ENCODE measurements at regions not wholly inside any gene's neighbourhood (a gene's known extent, or its start where the extent isn't known, plus 50 kb on each side); places are given as distances from the start of the nearest gene placed in this dataset.
A peak's percentile ranks its signal among the peaks of the same experiment; 100 is the strongest.

DNA sequence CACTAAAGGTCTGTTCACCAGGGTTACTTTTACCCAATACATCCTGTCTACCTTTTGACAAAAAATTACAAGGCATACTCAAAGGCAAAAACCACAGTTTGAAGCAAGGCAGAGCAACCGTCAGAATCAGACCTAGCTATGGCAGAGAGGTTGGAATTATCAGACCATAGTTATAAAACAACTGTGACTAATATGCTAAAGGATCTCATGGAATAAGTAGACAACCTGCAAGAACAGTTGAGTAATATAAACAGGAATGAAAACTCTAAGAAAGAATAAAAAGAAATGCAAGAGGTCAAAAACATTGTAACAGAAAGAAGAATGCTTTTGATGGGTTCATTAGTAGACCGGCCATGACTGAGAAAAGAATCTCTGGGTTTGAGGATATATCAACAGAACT, 318.8 kb upstream of the KCNH7 start:
- POLR2A ChIA-PET, result no interaction called here
- TF ChIP-seq, protein P1, sequence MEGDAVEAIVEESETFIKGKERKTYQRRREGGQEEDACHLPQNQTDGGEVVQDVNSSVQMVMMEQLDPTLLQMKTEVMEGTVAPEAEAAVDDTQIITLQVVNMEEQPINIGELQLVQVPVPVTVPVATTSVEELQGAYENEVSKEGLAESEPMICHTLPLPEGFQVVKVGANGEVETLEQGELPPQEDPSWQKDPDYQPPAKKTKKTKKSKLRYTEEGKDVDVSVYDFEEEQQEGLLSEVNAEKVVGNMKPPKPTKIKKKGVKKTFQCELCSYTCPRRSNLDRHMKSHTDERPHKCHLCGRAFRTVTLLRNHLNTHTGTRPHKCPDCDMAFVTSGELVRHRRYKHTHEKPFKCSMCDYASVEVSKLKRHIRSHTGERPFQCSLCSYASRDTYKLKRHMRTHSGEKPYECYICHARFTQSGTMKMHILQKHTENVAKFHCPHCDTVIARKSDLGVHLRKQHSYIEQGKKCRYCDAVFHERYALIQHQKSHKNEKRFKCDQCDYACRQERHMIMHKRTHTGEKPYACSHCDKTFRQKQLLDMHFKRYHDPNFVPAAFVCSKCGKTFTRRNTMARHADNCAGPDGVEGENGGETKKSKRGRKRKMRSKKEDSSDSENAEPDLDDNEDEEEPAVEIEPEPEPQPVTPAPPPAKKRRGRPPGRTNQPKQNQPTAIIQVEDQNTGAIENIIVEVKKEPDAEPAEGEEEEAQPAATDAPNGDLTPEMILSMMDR (IDR thresholded peaks at IDR 0.05; ENCODE audit: insufficient read depth, low read length, missing control alignments), result no peak
- no peak overlapping the region for H3K4me3 ChIP-seq (ENCODE audit: low read depth, low read length)
- CTCF ChIA-PET, result interaction anchor here (1.3 to 10.7 kb wide), 3 partner anchors 12 to 1381 kb away, joined by 3 to 74 read pairs (median 4); no protein-coding TSS in a partner anchor
- peak; percentile 21 for DNase-seq (ENCODE audit: low read depth, low spot score)

DNA sequence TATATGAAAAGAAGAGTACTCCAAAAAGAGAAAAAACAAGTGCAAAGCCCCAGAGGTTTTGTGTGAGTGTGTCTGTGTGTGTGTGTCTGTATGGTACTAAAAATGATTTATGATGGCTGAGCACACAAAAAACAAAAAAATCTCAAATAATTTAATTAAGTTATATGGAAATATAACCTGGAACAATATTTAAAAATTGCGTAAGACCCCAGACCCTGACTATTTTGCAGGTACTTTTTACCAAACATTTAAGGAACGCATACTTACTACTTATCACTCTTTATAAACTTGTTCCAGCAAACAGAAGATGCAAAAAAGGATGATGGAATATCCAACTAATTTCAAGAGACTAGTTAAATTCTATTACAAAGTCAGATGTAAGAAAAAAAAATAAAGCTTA, 317.4 kb upstream of the KCNH7 start:
- H3K4me3 ChIP-seq (ENCODE audit: low read depth, low read length), result no peak overlapping the region
- DNase-seq (ENCODE audit: low read depth, low spot score), result no peak
- ChIA-PET POLR2A (no interaction called here), CTCF (interaction anchor here (0.6 to 10.7 kb wide), 12 partner anchors 11 to 1443 kb away, joined by 3 to 74 read pairs (median 4); no protein-coding TSS in a partner anchor)
- TF ChIP-seq, protein P1 (IDR thresholded peaks at IDR 0.05; ENCODE audit: insufficient read depth, low read length, missing control alignments), result no peak

DNA sequence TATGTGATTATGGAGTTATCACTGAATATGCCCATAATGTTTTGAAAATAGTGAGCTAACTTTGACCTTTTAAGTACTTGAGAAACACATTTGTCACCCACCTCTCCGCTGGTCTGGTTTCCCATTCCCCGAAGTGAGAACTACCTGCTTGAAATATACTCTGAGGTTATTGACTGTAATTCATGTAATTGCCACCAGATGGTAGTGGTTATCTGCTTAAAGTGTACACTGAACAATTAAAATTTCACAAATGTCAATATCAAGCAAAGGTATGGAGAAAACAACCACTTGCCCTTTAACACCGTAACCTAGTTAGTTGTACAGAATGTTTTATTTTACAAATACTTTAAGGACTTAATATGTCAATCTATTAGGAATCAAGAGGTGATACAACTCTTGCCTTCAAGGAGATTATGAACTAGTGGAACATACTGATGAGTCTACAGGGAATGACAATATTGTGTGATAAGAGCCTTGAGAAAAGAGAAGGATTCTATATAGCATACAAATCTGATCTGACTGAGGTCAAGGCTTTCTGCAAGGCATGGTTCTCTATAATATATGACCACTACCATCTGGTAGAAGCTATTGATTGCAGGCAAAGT, 316.8 kb upstream of the KCNH7 start:
- POLR2A ChIA-PET, result no interaction called here
- no peak overlapping the region for H3K4me3 ChIP-seq (ENCODE audit: low read depth, low read length)
- CTCF ChIA-PET, result interaction anchor here (0.6 to 10.7 kb wide), 19 partner anchors 10 to 1444 kb away, joined by 3 to 74 read pairs (median 3); no protein-coding TSS in a partner anchor

DNA sequence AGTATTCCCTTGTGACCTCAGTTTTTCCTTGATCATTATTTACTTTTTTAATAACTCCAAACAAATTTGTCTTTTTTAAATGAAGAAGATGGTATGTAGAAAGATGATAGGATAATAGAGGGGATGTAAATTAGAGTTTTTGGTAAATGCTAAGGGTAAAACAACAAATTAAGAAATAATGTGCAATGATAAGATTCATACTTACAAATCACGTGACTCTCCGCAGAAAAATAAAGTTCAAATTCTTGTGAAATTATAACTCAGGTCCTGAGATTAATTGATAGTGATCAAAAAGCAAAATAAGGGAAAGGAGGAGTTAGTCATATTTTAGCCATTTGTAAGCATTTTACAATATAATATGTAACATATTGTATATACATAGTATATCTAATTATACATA, 304.1 kb upstream of the KCNH7 start:
- H3K4me3 ChIP-seq (ENCODE audit: low read depth, low read length), result no peak overlapping the region

More for the DNA sequence above, 316.8 kb upstream of the KCNH7 start:
- DNase-seq (ENCODE audit: low read depth, low spot score), result no peak
- TF ChIP-seq, protein P1 (IDR thresholded peaks at IDR 0.05; ENCODE audit: insufficient read depth, low read length, missing control alignments), result peak; percentile 53

DNA sequence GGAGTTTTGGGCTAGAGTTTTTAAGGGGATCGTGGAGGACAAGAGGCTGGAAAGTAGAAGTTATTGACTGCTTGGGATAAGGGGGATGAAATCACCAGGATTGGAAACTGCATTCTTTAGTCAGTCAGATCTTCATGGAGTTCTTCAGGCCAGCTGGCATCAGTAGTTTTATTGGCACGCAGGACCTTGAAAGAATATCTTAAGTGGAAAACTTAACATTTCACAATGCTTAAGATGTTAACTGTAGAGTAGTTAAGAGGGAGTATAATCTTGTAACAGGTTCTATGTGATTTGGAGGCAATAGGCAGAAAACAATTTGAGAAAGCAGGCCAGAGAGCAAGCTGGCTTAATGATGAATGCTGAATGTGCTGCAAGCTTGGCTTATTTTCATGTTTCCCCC, 300.4 kb upstream of the KCNH7 start:
- DNase-seq (ENCODE audit: low read depth, low spot score), result no peak
- CTCF ChIA-PET, result no interaction called here
- POLR2A ChIA-PET, result no interaction called here
- TF ChIP-seq, protein P1 (IDR thresholded peaks at IDR 0.05; ENCODE audit: insufficient read depth, low read length, missing control alignments), result no peak
- no peak overlapping the region for H3K4me3 ChIP-seq (ENCODE audit: low read depth, low read length)

More for the DNA sequence above, 304.1 kb upstream of the KCNH7 start:
- ChIA-PET CTCF (no interaction called here), POLR2A (no interaction called here)
- TF ChIP-seq, protein P1 (IDR thresholded peaks at IDR 0.05; ENCODE audit: insufficient read depth, low read length, missing control alignments), result no peak
- no peak for DNase-seq (ENCODE audit: low read depth, low spot score)

DNA sequence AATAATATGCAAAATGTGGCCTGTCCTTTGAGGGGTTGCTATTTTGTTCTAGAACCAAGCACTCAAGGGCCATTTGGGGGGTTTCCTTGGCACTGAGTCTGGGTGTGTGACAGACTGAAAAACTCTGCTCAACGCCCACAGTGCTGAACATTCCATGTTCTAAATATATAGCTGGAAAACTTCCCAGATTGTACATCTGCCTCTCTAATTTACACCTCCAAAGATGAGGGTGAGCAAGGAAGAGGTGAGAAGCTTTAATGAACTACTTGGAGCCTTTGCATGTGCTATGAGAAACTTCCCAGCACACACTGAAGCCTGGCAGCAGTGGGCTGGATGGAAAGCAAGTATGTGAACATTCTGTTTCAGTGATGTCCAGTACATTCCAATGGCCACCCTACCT, 296.7 kb upstream of the KCNH7 start:
- POLR2A ChIA-PET, result no interaction called here
- no peak for DNase-seq (ENCODE audit: low read depth, low spot score)
- TF ChIP-seq, protein P1 (IDR thresholded peaks at IDR 0.05; ENCODE audit: insufficient read depth, low read length, missing control alignments), result no peak
- CTCF ChIA-PET, result interaction anchor here (1.1 kb wide), 2 partner anchors 14 to 20 kb away, joined by 3 read pairs; no protein-coding TSS in a partner anchor
- H3K4me3 ChIP-seq (ENCODE audit: low read depth, low read length), result no peak overlapping the region
